Ovary (tissue), 7 donors: ENCODE measurements at regions not wholly inside any gene's neighbourhood (a gene's known extent, or its start where the extent isn't known, plus 50 kb on each side); places are given as distances from the start of the nearest gene placed in this dataset.
"Not testable (repeated sequence)": the region's sequence is repeated elsewhere in the genome, so short reads cannot be mapped to it uniquely, and the experiment has no call there.

Experiments
- DNase-seq, 5 donors: peaks; one replicate each; pipeline ENCODE4 v3.0.0-alpha.2; 2019 to 2020
- H3K27ac ChIP-seq, 2 donors: fragments of 200-600 bp; one replicate each; pipeline versions ENCODE4 v1.5.1 to v1.8.0; 2019 to 2022
- H3K27me3 ChIP-seq: fragments of 200-600 bp; one replicate; pipeline ENCODE4 v1.8.0; 2022
- H3K36me3 ChIP-seq: fragments of 200-600 bp; sonication (generic); one replicate; pipeline ENCODE4 v1.5.1; 2019
- H3K4me1 ChIP-seq: one replicate; pipeline ENCODE4 v1.8.1; 2013; ENCODE audit warnings: mild to moderate bottlenecking, moderate library complexity; ENCODE audit not compliant: insufficient read depth
- H3K4me3 ChIP-seq: fragments of 200-600 bp; sonication (generic); one replicate; pipeline ENCODE4 v1.5.1; 2017
- H3K9me3 ChIP-seq, 2 donors: fragments of 200-600 bp in 1 of 2; sonication (generic) in 1 of 2; one replicate each; pipeline versions ENCODE4 v1.5.1 to v1.8.1; 2013 to 2019; ENCODE audit warnings: mild to moderate bottlenecking in 1 of 2, moderate library complexity in 1 of 2
- EP300 ChIP-seq: sonication (generic); formaldehyde crosslinking; IDR thresholded peaks from one replicate; pipeline ENCODE4 v1.6.1; 2017; ENCODE audit warnings: antibody characterized with exemption
- POLR2A ChIP-seq: fragments of 450-650 bp; IDR thresholded peaks from one replicate; pipeline ENCODE4 v1.6.1; 2017; ENCODE audit warnings: antibody characterized with exemption, mild to moderate bottlenecking, moderate library complexity
- WGBS, 3 donors: extraction: QIAGEN DNeasy Blood & Tissue Kit in 1 of 3; methylation state at CpG; one replicate each; pipeline versions ENCODE4 v1.1.5 to v1.1.7; 2013 to 2017; 5-methylcytosine and 5-hydroxymethylcytosine counted together
- intact Hi-C, 4 donors: fragments of 100-400 bp; cut with DNase I; formaldehyde crosslinking; loops; one replicate each; pipeline versions ENCODE4 v1.11.0 to v1.15.1; 2022 to 2023
- TF ChIP-seq, protein P1 (sequence below), 3 donors: fragments of 450-650 bp in 2 of 3; fragments of 200-600 bp in 1 of 3; IDR thresholded peaks; one replicate each; pipeline versions ENCODE4 v1.5.1 to v1.8.0; 2016 to 2022; ENCODE audit warnings: antibody characterized with exemption in 3 of 3, mild to moderate bottlenecking in 1 of 3
- donor health status: DM: no; HTN: no; CAD: no; lungs with moderate emphysema.
- donor health status: DM: no; HTN: no; CAD: no.
- donor health status: Bipolar disorder and iron deficiency.
- donor health status: DM: no; HTN: no; CAD: no.
- donor health status: DM: yes; HTN: yes; CAD: no.

DNA sequence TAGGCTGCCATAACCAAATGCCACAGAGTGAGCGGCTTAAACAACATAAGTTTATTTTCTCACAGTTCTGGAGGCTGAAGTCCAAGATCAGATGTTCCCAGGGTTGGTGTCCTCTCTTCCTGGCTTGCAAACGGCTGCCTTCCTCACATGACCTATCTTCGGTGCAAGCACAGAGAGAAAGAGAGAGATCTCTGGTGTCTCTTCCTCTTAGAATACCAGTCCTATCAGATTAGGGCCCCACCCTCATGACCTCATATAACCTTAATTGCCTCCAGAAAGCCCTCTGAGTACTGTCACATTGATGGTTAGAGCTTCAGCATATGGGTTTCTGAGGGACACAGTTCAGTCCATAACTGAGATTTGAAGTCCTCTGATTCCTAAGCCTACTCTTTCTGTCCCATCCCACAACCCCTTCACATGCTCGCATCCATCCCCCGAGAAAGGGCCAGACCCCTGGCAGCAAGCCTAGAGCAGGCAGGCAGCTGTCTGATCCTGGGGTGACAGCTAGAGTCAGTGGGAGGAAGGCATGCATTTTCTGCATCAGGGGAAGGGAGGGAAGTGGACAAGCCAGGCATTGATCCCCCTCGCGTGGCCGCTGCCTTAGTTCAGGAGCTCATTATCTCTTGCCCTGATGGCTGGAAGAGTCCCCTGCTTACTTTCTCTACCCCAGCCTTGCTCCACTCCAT, 114.1 kb downstream of the FAR1 start:
- WGBS, 3 donors, result 39 to 49% (median 44%) methylated on average over 8 of the region's 8 CpGs
- H3K36me3 ChIP-seq, result no peaks in the 10 kb centered on the region
- no peak overlapping the region for H3K4me3 ChIP-seq
- no peaks in the 10 kb centered on the region for H3K27me3 ChIP-seq
- no peak for DNase-seq
- intact Hi-C loops, result no loop called here
- no peaks in the 10 kb centered on the region for H3K4me1 ChIP-seq
- H3K27ac ChIP-seq, result no peak overlapping the region
- no peaks in the 10 kb centered on the region for H3K9me3 ChIP-seq
- no peak for TF ChIP-seq EP300

DNA sequence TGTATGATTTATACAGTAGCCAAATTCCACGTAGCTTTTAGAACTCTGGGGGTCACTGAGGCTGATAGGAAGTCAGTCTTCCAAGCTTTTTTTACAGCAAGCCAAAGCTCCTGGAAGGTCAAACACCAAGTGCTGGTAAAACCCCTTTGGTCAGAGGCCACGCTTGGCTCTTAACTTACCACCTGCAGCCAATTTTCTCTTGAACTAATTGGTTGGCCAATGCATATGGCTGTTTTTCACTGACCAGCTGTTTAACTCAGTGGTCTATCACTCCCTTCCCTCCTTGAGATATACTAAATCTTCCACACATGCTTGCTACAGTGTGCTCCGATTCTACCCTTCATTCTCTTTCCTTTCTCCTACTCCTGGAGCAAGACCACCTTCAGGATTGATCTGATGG, 116.0 kb downstream of the FAR1 start:
- intact Hi-C loops, result no loop called here
- Histone ChIP-seq H3K36me3 (no peaks in the 10 kb centered on the region), H3K27ac (no peak overlapping the region), H3K4me1 (no peaks in the 10 kb centered on the region), H3K4me3 (no peak overlapping the region), H3K9me3 (no peaks in the 10 kb centered on the region), H3K27me3 (no peaks in the 10 kb centered on the region)
- no peak for DNase-seq
- TF ChIP-seq, protein P1, sequence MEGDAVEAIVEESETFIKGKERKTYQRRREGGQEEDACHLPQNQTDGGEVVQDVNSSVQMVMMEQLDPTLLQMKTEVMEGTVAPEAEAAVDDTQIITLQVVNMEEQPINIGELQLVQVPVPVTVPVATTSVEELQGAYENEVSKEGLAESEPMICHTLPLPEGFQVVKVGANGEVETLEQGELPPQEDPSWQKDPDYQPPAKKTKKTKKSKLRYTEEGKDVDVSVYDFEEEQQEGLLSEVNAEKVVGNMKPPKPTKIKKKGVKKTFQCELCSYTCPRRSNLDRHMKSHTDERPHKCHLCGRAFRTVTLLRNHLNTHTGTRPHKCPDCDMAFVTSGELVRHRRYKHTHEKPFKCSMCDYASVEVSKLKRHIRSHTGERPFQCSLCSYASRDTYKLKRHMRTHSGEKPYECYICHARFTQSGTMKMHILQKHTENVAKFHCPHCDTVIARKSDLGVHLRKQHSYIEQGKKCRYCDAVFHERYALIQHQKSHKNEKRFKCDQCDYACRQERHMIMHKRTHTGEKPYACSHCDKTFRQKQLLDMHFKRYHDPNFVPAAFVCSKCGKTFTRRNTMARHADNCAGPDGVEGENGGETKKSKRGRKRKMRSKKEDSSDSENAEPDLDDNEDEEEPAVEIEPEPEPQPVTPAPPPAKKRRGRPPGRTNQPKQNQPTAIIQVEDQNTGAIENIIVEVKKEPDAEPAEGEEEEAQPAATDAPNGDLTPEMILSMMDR (IDR thresholded peaks at IDR 0.05), result no peak
- TF ChIP-seq EP300 (no peak), POLR2A (no peak)
- 68 to 72% (median 69%) methylated on average over 3 of the region's 3 CpGs for WGBS, 3 donors

DNA sequence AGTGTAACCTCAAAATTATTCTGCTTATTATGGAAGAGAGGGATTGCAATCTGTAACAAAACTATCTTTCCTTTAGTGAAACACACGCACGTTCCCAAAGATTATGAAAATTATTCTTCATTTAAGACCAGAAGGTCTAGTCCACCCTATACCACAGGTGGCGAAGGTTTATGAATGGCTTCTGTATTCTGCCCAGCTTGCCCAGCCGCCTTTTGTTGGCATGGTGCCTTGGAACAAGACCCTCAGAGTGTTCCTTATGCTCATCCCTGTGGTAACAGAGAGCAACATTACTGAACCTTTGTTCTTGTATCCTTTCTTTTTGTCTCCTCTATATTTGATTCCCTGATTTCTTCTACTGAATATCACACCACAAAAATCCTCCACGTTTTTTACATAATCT, 116.4 kb downstream of the FAR1 start:
- no peaks in the 10 kb centered on the region for H3K27me3 ChIP-seq
- TF ChIP-seq POLR2A (no peak), EP300 (no peak)
- TF ChIP-seq, protein P1 (IDR thresholded peaks at IDR 0.05), result no peak
- intact Hi-C loops, result no loop called here
- H3K4me1 ChIP-seq, result no peaks in the 10 kb centered on the region
- WGBS, 3 donors, result 84 to 87% (median 87%) methylated on average over 5 of the region's 5 CpGs
- no peak overlapping the region for H3K27ac ChIP-seq
- DNase-seq, result no peak
- no peaks in the 10 kb centered on the region for H3K36me3 ChIP-seq
- no peaks in the 10 kb centered on the region for H3K9me3 ChIP-seq
- no peak overlapping the region for H3K4me3 ChIP-seq

DNA sequence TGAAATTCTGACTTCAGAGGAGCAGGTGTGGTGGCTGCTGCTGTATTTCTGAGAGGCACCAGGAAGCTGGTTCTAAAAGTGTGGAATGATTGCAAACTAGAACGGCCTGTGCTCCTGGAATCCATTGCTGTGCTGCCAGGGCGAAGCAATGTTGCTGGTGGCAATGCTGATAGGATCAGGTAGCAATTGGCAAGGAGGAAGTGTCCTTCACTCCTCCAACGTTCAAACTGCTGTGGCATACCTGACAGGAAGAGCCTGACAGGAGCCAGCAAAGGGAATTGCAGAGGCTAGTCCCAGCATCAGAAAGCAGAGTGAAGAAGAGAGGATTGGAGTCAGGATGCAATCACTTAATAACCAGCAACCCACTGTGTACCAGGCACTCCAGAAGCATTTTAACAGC, 118.2 kb downstream of the FAR1 start:
- Histone ChIP-seq H3K9me3 (no peaks in the 10 kb centered on the region), H3K27me3 (no peaks in the 10 kb centered on the region), H3K27ac (no peak overlapping the region), H3K4me3 (no peak overlapping the region), H3K36me3 (no peaks in the 10 kb centered on the region), H3K4me1 (no peaks in the 10 kb centered on the region)
- TF ChIP-seq EP300 (no peak), POLR2A (no peak)
- TF ChIP-seq, protein P1 (IDR thresholded peaks at IDR 0.05), result no peak
- DNase-seq, result no peak
- WGBS, 3 donors, result 57 to 68% (median 67%) methylated on average over 3 of the region's 3 CpGs
- intact Hi-C loops, result no loop called here

DNA sequence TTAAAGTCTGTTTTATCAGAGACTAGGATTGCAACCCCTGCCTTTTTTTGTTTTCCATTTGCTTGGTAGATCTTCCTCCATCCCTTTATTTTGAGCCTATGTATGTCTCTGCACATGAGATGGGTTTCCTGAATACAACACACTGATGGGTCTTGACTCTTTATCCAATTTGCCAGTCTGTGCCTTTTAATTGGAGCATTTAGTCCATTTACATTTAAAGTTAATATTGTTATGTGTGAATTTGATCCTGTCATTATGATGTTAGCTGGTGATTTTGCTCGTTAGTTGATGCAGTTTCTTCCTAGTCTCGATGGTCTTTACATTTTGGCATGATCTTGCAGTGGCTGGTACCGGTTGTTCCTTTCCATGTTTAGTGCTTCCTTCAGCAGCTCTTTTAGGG, 129.1 kb downstream of the FAR1 start:
- H3K4me3 ChIP-seq, H3K27me3 ChIP-seq, DNase-seq, H3K36me3 ChIP-seq, intact Hi-C loops, H3K4me1 ChIP-seq, H3K9me3 ChIP-seq, H3K27ac ChIP-seq: not testable (repeated sequence)
- WGBS, 3 donors, result 80 to 86% (median 82%) methylated on average over 3 of the region's 3 CpGs
